Endodermal cell (in vitro differentiated cells): ENCODE measurements at regions not wholly inside any gene's neighbourhood (a gene's known extent, or its start where the extent isn't known, plus 50 kb on each side); places are given as distances from the start of the nearest gene placed in this dataset.

ENCODE experiments used
- DNase-seq: peaks from one replicate; pipeline ENCODE4 v3.0.0-alpha.2; 2017
- H3K27ac ChIP-seq: 2 replicates; pipeline ENCODE4 v1.5.1; 2013; ENCODE audit warnings: mild to moderate bottlenecking, low read depth, low read length, moderate library complexity
- H3K27me3 ChIP-seq: 2 replicates; pipeline ENCODE4 v1.6.1; 2013; ENCODE audit warnings: mild to moderate bottlenecking, low read length, moderate library complexity; ENCODE audit not compliant: insufficient read depth, control insufficient read depth, poor library complexity, severe bottlenecking
- H3K36me3 ChIP-seq: 2 replicates; pipeline ENCODE4 v1.7.0; 2013; ENCODE audit warnings: mild to moderate bottlenecking, low read length, moderate library complexity; ENCODE audit not compliant: control insufficient read depth, insufficient read depth
- H3K4me1 ChIP-seq: one replicate; pipeline ENCODE4 v1.7.0; 2013; ENCODE audit warnings: low read length; ENCODE audit not compliant: control insufficient read depth, insufficient read depth
- H3K4me3 ChIP-seq: 2 replicates; pipeline ENCODE4 v1.5.1; 2013; ENCODE audit warnings: mild to moderate bottlenecking, low read length, moderate library complexity
- H3K9ac ChIP-seq: 2 replicates; pipeline ENCODE4 v1.6.1; 2013; ENCODE audit warnings: mild to moderate bottlenecking, low read length, moderate library complexity; ENCODE audit not compliant: poor library complexity, severe bottlenecking; ENCODE audit errors: extremely low read depth
- H3K9me3 ChIP-seq: 2 replicates; pipeline ENCODE4 v1.6.1; 2013; ENCODE audit warnings: mild to moderate bottlenecking, low read length, moderate library complexity; ENCODE audit not compliant: control insufficient read depth
- H3K27ac Mint-ChIP-seq: 2 replicates; pipeline ENCODE4 v1.8.0; 2020; ENCODE audit warnings: mixed read lengths
- H3K27me3 Mint-ChIP-seq: 2 replicates; pipeline ENCODE4 v1.8.0; 2021; ENCODE audit warnings: mild to moderate bottlenecking, mixed read lengths; ENCODE audit not compliant: insufficient read depth
- H3K36me3 Mint-ChIP-seq: 2 replicates; pipeline ENCODE4 v1.8.0; 2020; ENCODE audit warnings: low read depth, mixed read lengths
- H3K4me1 Mint-ChIP-seq: 2 replicates; pipeline ENCODE4 v1.8.0; 2020; ENCODE audit warnings: mixed read lengths
- H3K4me3 Mint-ChIP-seq: 2 replicates; pipeline ENCODE4 v1.8.0; 2020; ENCODE audit warnings: mild to moderate bottlenecking, moderate library complexity, mixed read lengths
- H3K9me3 Mint-ChIP-seq: 2 replicates; pipeline ENCODE4 v1.8.0; 2020; ENCODE audit warnings: mild to moderate bottlenecking, mixed read lengths
- WGBS, 2 experiments: methylation state at CpG; one replicate each; pipeline versions ENCODE4 v1.1.5 to v1.1.7; 2013; ENCODE audit warnings: missing lambda C conversion rate in 2 of 2, mixed read lengths in 1 of 2; ENCODE audit not compliant: insufficient coverage in 1 of 2, insufficient read length in 1 of 2; 5-methylcytosine and 5-hydroxymethylcytosine counted together
- TF ChIP-seq, protein P1 (sequence below): fragments of 200-600 bp; sonication (generic); conservative IDR thresholded peaks from 2 replicates; pipeline ENCODE4 v1.5.0; 2021; ENCODE audit warnings: antibody characterized with exemption, mild to moderate bottlenecking

- no peak overlapping the region for H3K9ac ChIP-seq
- TF ChIP-seq, protein P1, sequence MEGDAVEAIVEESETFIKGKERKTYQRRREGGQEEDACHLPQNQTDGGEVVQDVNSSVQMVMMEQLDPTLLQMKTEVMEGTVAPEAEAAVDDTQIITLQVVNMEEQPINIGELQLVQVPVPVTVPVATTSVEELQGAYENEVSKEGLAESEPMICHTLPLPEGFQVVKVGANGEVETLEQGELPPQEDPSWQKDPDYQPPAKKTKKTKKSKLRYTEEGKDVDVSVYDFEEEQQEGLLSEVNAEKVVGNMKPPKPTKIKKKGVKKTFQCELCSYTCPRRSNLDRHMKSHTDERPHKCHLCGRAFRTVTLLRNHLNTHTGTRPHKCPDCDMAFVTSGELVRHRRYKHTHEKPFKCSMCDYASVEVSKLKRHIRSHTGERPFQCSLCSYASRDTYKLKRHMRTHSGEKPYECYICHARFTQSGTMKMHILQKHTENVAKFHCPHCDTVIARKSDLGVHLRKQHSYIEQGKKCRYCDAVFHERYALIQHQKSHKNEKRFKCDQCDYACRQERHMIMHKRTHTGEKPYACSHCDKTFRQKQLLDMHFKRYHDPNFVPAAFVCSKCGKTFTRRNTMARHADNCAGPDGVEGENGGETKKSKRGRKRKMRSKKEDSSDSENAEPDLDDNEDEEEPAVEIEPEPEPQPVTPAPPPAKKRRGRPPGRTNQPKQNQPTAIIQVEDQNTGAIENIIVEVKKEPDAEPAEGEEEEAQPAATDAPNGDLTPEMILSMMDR = no peak
- no peak overlapping the region for H3K27ac ChIP-seq
- peaks cover 4% of the 10 kb centered on the region for H3K4me1 ChIP-seq
- H3K4me1 Mint-ChIP-seq = peaks cover 18% of the 10 kb centered on the region
- no peaks in the 10 kb centered on the region for H3K36me3 Mint-ChIP-seq
- H3K27me3 Mint-ChIP-seq = no peaks in the 10 kb centered on the region
- no peak overlapping the region for H3K27ac Mint-ChIP-seq
- no peak overlapping the region for H3K4me3 ChIP-seq
- WGBS, 2 experiments = 89% methylated on average over 1 of the region's 1 CpG; no CpG with 5 or more reads in 1 of the 2 experiments
- H3K4me3 Mint-ChIP-seq = no peak overlapping the region
- no peak for DNase-seq
- H3K36me3 ChIP-seq = no peaks in the 10 kb centered on the region
- H3K9me3 ChIP-seq = no peaks in the 10 kb centered on the region
- no peaks in the 10 kb centered on the region for H3K9me3 Mint-ChIP-seq
- H3K27me3 ChIP-seq = no peaks in the 10 kb centered on the region
These were observed 1869.3 kb upstream of the FLRT2 start for GRCh38 chr14:83660597-83660996.

GRCh38 chr14:83664389-83664788, 1865.6 kb upstream of the FLRT2 start:
- Histone ChIP-seq H3K4me3 (no peak overlapping the region), H3K9ac (no peak overlapping the region), H3K27ac (no peak overlapping the region), H3K9me3 (peaks cover 5% of the 10 kb centered on the region), H3K27me3 (no peaks in the 10 kb centered on the region), H3K4me1 (peaks cover 4% of the 10 kb centered on the region), H3K36me3 (no peaks in the 10 kb centered on the region)
- no peaks in the 10 kb centered on the region for H3K36me3 Mint-ChIP-seq
- no peaks in the 10 kb centered on the region for H3K27me3 Mint-ChIP-seq
- no peak overlapping the region for H3K4me3 Mint-ChIP-seq
- no peak for DNase-seq
- H3K4me1 Mint-ChIP-seq = peaks cover 18% of the 10 kb centered on the region
- TF ChIP-seq, protein P1 = no peak
- H3K9me3 Mint-ChIP-seq = peaks cover 14% of the 10 kb centered on the region
- peak overlapping the region; percentile 36 for H3K27ac Mint-ChIP-seq

GRCh38 chr14:83689265-83689664, 1840.7 kb upstream of the FLRT2 start:
- Mint-ChIP-seq H3K27me3 (no peaks in the 10 kb centered on the region), H3K27ac (no peak overlapping the region), H3K9me3 (no peaks in the 10 kb centered on the region), H3K4me1 (no peaks in the 10 kb centered on the region), H3K36me3 (no peaks in the 10 kb centered on the region), H3K4me3 (no peak overlapping the region)
- Histone ChIP-seq H3K27me3 (no peaks in the 10 kb centered on the region), H3K9ac (no peak overlapping the region), H3K27ac (no peak overlapping the region), H3K36me3 (no peaks in the 10 kb centered on the region), H3K4me3 (no peak overlapping the region), H3K4me1 (no peaks in the 10 kb centered on the region), H3K9me3 (peaks cover 7% of the 10 kb centered on the region)
- no CpG with 5 or more reads among the region's 1 CpG for WGBS, 2 experiments
- no peak for DNase-seq
- TF ChIP-seq, protein P1 = no peak
